ENCODE measurements at regions not wholly inside any gene's neighbourhood (a gene's known extent, or its start where the extent isn't known, plus 50 kb on each side); places are given as distances from the start of the nearest gene placed in this dataset.

GRCh38 chr20:60804918-60805630 is 447.0 kb upstream of the CDH4 start:
- ATAC-seq (ENCODE audit: insufficient read depth, low FRiP score) (no peak), DNase-seq (peak; percentile 29 to 55 (median 54))
- Histone ChIP-seq H3K27ac (ENCODE audit: low read depth in 1 of 2, low read length in 1 of 2) (no peak overlapping the region), H3K9me3 (ENCODE audit: control insufficient read depth in 4 of 4, insufficient read depth in 3 of 4, low read length in 3 of 4) (peaks cover 0 to 9% (median 0%) of the 10 kb centered on the region in 4 donors), H3K4me1 (ENCODE audit: control insufficient read depth in 5 of 5, insufficient read depth in 5 of 5, low read length in 5 of 5) (peaks cover 0 to 20% (median 0%) of the 10 kb centered on the region in 5 donors), H3K27me3 (ENCODE audit: control insufficient read depth in 3 of 3, insufficient read depth in 3 of 3, low read length in 2 of 3) (no peaks in the 10 kb centered on the region), H3K9ac (ENCODE audit: insufficient read depth in 1 of 2, low read length in 2 of 2) (no peak overlapping the region), H3K36me3 (ENCODE audit: control insufficient read depth in 4 of 4, insufficient read depth in 4 of 4, low read length in 4 of 4) (no peaks in the 10 kb centered on the region), H3K4me3 (no peak overlapping the region)
- WGBS, 2 donors, result 15 to 23% methylated on average over 11 of the region's 11 CpGs
- TF ChIP-seq, protein P1, sequence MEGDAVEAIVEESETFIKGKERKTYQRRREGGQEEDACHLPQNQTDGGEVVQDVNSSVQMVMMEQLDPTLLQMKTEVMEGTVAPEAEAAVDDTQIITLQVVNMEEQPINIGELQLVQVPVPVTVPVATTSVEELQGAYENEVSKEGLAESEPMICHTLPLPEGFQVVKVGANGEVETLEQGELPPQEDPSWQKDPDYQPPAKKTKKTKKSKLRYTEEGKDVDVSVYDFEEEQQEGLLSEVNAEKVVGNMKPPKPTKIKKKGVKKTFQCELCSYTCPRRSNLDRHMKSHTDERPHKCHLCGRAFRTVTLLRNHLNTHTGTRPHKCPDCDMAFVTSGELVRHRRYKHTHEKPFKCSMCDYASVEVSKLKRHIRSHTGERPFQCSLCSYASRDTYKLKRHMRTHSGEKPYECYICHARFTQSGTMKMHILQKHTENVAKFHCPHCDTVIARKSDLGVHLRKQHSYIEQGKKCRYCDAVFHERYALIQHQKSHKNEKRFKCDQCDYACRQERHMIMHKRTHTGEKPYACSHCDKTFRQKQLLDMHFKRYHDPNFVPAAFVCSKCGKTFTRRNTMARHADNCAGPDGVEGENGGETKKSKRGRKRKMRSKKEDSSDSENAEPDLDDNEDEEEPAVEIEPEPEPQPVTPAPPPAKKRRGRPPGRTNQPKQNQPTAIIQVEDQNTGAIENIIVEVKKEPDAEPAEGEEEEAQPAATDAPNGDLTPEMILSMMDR (IDR thresholded peaks at IDR 0.05; ENCODE audit: control extremely low read depth, extremely low read depth), result no peak

DNA sequence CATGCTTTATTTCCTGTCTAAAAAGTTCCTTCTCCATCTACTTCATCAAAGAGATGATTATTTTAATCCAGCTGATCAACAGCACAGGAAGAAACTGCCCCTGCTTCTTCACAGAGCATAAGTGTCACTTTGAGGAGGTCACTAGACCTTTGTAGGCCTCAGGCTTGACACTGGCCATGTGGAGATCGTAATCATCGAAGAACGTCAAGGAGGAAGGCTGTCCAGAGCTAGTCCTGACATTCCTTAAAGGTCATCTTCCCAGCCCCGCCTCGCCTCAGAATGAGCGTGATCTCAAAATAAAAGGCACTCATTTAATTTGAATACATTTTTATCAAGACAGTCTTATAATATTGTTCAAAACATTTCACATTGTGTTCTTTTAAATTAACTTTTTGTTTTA is 445.7 kb upstream of the CDH4 start:
- Histone ChIP-seq H3K9me3 (ENCODE audit: control insufficient read depth in 4 of 4, insufficient read depth in 3 of 4, low read length in 3 of 4) (peaks cover 0 to 10% (median 0%) of the 10 kb centered on the region in 4 donors), H3K27me3 (ENCODE audit: control insufficient read depth in 3 of 3, insufficient read depth in 3 of 3, low read length in 2 of 3) (no peaks in the 10 kb centered on the region), H3K9ac (ENCODE audit: insufficient read depth in 1 of 2, low read length in 2 of 2) (no peak overlapping the region), H3K4me3 (no peak overlapping the region), H3K27ac (ENCODE audit: low read depth in 1 of 2, low read length in 1 of 2) (no peak overlapping the region), H3K4me1 (ENCODE audit: control insufficient read depth in 5 of 5, insufficient read depth in 5 of 5, low read length in 5 of 5) (peaks cover 0 to 20% (median 0%) of the 10 kb centered on the region in 5 donors), H3K36me3 (ENCODE audit: control insufficient read depth in 4 of 4, insufficient read depth in 4 of 4, low read length in 4 of 4) (no peaks in the 10 kb centered on the region)
- TF ChIP-seq, protein P1 (IDR thresholded peaks at IDR 0.05; ENCODE audit: control extremely low read depth, extremely low read depth), result no peak
- 75 to 88% methylated on average over 6 of the region's 6 CpGs for WGBS, 2 donors
- DNase-seq (no peak), ATAC-seq (ENCODE audit: insufficient read depth, low FRiP score) (no peak)

DNA sequence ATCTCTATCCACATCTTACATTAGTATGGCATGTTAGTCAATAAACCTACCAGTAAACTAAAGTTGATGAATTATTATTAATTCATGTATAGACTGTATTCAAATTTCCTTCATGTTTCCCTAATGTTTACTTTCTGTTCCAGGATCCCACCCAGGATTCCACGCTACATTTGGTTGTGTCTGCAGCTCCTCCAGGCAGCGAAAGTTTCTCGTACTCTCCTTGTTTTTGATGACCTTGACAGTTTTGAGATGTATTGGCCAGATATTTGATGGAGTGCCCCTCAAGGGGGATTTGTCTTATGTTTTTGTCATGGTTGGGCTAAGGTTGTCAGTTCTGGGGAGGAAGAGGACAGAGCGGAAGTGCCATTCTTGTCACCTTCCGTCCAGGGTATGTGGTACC is 445.2 kb upstream of the CDH4 start:
- TF ChIP-seq, protein P1 (IDR thresholded peaks at IDR 0.05; ENCODE audit: control extremely low read depth, extremely low read depth), result no peak
- WGBS, 2 donors, result 92 to 94% methylated on average over 5 of the region's 5 CpGs
- Histone ChIP-seq H3K27me3 (ENCODE audit: control insufficient read depth in 3 of 3, insufficient read depth in 3 of 3, low read length in 2 of 3) (no peaks in the 10 kb centered on the region), H3K4me1 (ENCODE audit: control insufficient read depth in 5 of 5, insufficient read depth in 5 of 5, low read length in 5 of 5) (peaks cover 0 to 20% (median 0%) of the 10 kb centered on the region in 5 donors), H3K9me3 (ENCODE audit: control insufficient read depth in 4 of 4, insufficient read depth in 3 of 4, low read length in 3 of 4) (peaks cover 0 to 8% (median 0%) of the 10 kb centered on the region in 4 donors), H3K9ac (ENCODE audit: insufficient read depth in 1 of 2, low read length in 2 of 2) (no peak overlapping the region), H3K27ac (ENCODE audit: low read depth in 1 of 2, low read length in 1 of 2) (no peak overlapping the region), H3K4me3 (no peak overlapping the region), H3K36me3 (ENCODE audit: control insufficient read depth in 4 of 4, insufficient read depth in 4 of 4, low read length in 4 of 4) (no peaks in the 10 kb centered on the region)
- DNase-seq (no peak), ATAC-seq (ENCODE audit: insufficient read depth, low FRiP score) (no peak)

Data from lung (tissue), 11 donors.